Heart left ventricle (tissue), 13 donors: ENCODE measurements at regions not wholly inside any gene's neighbourhood (a gene's known extent, or its start where the extent isn't known, plus 50 kb on each side); places are given as distances from the start of the nearest gene placed in this dataset.

Source experiments
- POLR2A ChIP-seq, 2 donors: fragments of 450-650 bp; IDR thresholded peaks; one replicate each; pipeline ENCODE4 v1.6.1; 2017; ENCODE audit warnings: antibody characterized with exemption in 2 of 2, mild to moderate bottlenecking in 2 of 2, moderate library complexity in 2 of 2
- TF ChIP-seq, protein P1 (sequence below), 12 donors: fragments of 200-600 bp; sonication (generic) in 4 of 12; IDR thresholded peaks; one replicate each; pipeline versions ENCODE4 v1.5.0 to v1.8.0; 2018 to 2022; ENCODE audit warnings: antibody characterized with exemption in 12 of 12, mild to moderate bottlenecking in 5 of 12
- donor health status: ischemic (EF 13 %, LVEDD 7.1; RV severe dilation, severe dysfunction).
- donor health status: DM: no; HTN: yes; CAD: no.
- donor health status: DM: no; HTN: no; CAD: no.
- donor health status: ischemic (EF 25% LVEDD 6.9; RV normal size, moderate dysfunction).
- donor health status: ischemic (EF 25% LVEDD 5.7; RV mildly dilated, moderate dysfunction).
- donor health status: ischemic (EF 35%, LVEDD 5.7; RV mildly dilated, moderate dysfunction).
- donor health status: nonischemic (EF 11% LVEDD 7.7; RV severe dilation, severe dysfunction).
- donor health status: DM: yes; HTN: yes; CAD: no.
- donor health status: PGD.
- donor health status: ischemic (EF 29% LVEDD 5.4; RV normal size, mild dysfunction).
- donor health status: nonischemic (EF 23%, LVEDD 6.1; RV moderate dilation, normal function).

- TF ChIP-seq, protein P1, sequence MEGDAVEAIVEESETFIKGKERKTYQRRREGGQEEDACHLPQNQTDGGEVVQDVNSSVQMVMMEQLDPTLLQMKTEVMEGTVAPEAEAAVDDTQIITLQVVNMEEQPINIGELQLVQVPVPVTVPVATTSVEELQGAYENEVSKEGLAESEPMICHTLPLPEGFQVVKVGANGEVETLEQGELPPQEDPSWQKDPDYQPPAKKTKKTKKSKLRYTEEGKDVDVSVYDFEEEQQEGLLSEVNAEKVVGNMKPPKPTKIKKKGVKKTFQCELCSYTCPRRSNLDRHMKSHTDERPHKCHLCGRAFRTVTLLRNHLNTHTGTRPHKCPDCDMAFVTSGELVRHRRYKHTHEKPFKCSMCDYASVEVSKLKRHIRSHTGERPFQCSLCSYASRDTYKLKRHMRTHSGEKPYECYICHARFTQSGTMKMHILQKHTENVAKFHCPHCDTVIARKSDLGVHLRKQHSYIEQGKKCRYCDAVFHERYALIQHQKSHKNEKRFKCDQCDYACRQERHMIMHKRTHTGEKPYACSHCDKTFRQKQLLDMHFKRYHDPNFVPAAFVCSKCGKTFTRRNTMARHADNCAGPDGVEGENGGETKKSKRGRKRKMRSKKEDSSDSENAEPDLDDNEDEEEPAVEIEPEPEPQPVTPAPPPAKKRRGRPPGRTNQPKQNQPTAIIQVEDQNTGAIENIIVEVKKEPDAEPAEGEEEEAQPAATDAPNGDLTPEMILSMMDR (IDR thresholded peaks at IDR 0.05): no peak
- no peak for TF ChIP-seq POLR2A (IDR thresholded peaks at IDR 0.05)
These were observed 614.5 kb downstream of the TBC1D4 start for GRCh38 chr13:74867460-74867859.
